Caco-2 (cell line): ENCODE measurements at regions not wholly inside any gene's neighbourhood (a gene's known extent, or its start where the extent isn't known, plus 50 kb on each side); places are given as distances from the start of the nearest gene placed in this dataset.
"Not testable (repeated sequence)": the region's sequence is repeated elsewhere in the genome, so short reads cannot be mapped to it uniquely, and the experiment has no call there.

ENCODE experiments used
- BruUV-seq: library from RNA; stranded (reverse); fragments of 400-500 nt; replicated peaks from 2 replicates; lab custom pipeline; 2021; lab: Mats Ljungman, UMichigan
- CTCF ChIA-PET: fragments of 300-600 bp; sonication (Branson Sonifier 250); formaldehyde crosslinking; loops from one replicate; lab custom pipeline; 2022; ENCODE audit warnings: antibody characterized with exemption; lab: Charles Lee
- POLR2A ChIA-PET: fragments of 300-600 bp; sonication (Branson Sonifier 250); formaldehyde crosslinking; loops from one replicate; lab custom pipeline; 2022; ENCODE audit warnings: antibody characterized with exemption; lab: Charles Lee
- DNase-seq, 2 experiments: peaks; one replicate each; pipeline versions ENCODE4 v3.0.0 to v3.0.0-alpha.2; 2020 to 2022
- H3K27me3 ChIP-seq: replicated peaks from 2 replicates; pipeline ENCODE4 v1.6.0; 2011; ENCODE audit warnings: low read length; ENCODE audit not compliant: control insufficient read depth, insufficient read depth
- H3K36me3 ChIP-seq: 2 replicates; pipeline ENCODE4 v1.5.1; 2011; ENCODE audit warnings: low read length; ENCODE audit not compliant: control insufficient read depth, insufficient read depth
- H3K4me1 ChIP-seq: fragments of 250-450 bp; sonication (Bioruptor Pico); 2 replicates; pipeline ENCODE4 v1.5.1; 2020; ENCODE audit warnings: mild to moderate bottlenecking
- H3K4me3 ChIP-seq: 2 replicates; pipeline ENCODE4 v1.5.1; 2011; ENCODE audit warnings: low read depth, mild to moderate bottlenecking, control low read depth, low read length
- H3K9me3 ChIP-seq: fragments of 250-450 bp; sonication (Bioruptor Pico); 2 replicates; pipeline ENCODE4 v1.5.1; 2020; ENCODE audit warnings: mild to moderate bottlenecking, moderate library complexity
- H3K27ac Mint-ChIP-seq: one replicate; pipeline ENCODE4 v1.8.0; 2022; ENCODE audit warnings: mixed read lengths; ENCODE audit not compliant: unreplicated experiment
- H3K27me3 Mint-ChIP-seq: one replicate; pipeline ENCODE4 v1.8.0; 2022; ENCODE audit warnings: mixed read lengths; ENCODE audit not compliant: insufficient read depth, unreplicated experiment
- H3K36me3 Mint-ChIP-seq: one replicate; pipeline ENCODE4 v1.8.0; 2022; ENCODE audit warnings: mild to moderate bottlenecking, mixed read lengths; ENCODE audit not compliant: insufficient read depth, unreplicated experiment
- H3K4me1 Mint-ChIP-seq: one replicate; pipeline ENCODE4 v1.8.0; 2022; ENCODE audit warnings: low read depth, mixed read lengths; ENCODE audit not compliant: unreplicated experiment
- H3K4me3 Mint-ChIP-seq: one replicate; pipeline ENCODE4 v1.8.0; 2022; ENCODE audit warnings: mild to moderate bottlenecking, moderate library complexity, mixed read lengths; ENCODE audit not compliant: unreplicated experiment
- H3K9me3 Mint-ChIP-seq: one replicate; pipeline ENCODE4 v1.8.0; 2022; ENCODE audit warnings: mixed read lengths; ENCODE audit not compliant: unreplicated experiment
- intact Hi-C: fragments of 100-400 bp; cut with micrococcal nuclease; formaldehyde crosslinking; loops from one replicate; pipeline ENCODE4 v1.10.0; 2022; ENCODE audit not compliant: unreplicated experiment
- TF ChIP-seq, protein P1 (sequence below), 2 experiments: fragments of 200-600 bp in 1 of 2; IDR thresholded peaks; 1 replicate in 1 of 2; 2 replicates in 1 of 2; pipeline versions ENCODE4 v1.5.1 to v1.8.0; 2011 to 2022; ENCODE audit warnings: antibody characterized with exemption in 1 of 2, control low read depth in 1 of 2, inconsistent platforms in 1 of 2, low read depth in 1 of 2, low read length in 1 of 2, mild to moderate bottlenecking in 1 of 2, moderate library complexity in 1 of 2; ENCODE audit not compliant: insufficient read depth in 1 of 2, severe bottlenecking in 1 of 2, unreplicated experiment in 1 of 2

DNA sequence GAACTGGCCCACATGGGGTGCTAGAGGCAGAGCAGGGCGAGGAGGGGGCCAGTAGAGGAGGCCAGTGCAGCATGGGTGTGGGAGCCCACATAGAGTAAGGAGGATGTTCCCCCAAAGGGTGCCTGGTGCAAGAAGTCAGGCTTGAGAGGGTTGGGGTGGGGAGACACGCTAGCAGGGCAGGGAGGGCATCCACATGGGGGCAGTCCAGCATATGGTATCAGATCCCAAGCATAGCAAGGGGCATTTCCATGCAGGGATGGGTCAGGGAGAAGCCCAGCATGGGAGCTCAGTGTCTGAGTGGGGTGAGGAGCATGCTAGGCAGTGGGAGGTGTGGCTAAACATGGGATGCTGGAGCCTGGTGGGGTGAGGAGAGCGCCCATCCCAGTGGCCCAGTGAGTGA lies 213.7 kb downstream of the COPRS start:
- H3K36me3 ChIP-seq: no peaks in the 10 kb centered on the region
- BruUV-seq: no TSS peak
- intact Hi-C loops: no loop called here
- ChIA-PET POLR2A (no interaction called here), CTCF (interaction anchor here (0.6 kb wide), 1 partner anchor 158 kb away, joined by 3 read pairs; no protein-coding TSS in a partner anchor)
- no peak overlapping the region for H3K4me3 ChIP-seq
- H3K27me3 ChIP-seq: no peaks in the 10 kb centered on the region
- Mint-ChIP-seq H3K4me1 (no peaks in the 10 kb centered on the region), H3K4me3 (no peak overlapping the region), H3K27me3 (no peaks in the 10 kb centered on the region), H3K9me3 (peaks cover 64% of the 10 kb centered on the region), H3K36me3 (peaks cover 6% of the 10 kb centered on the region), H3K27ac (peak overlapping the region; percentile 22)
- H3K9me3 ChIP-seq: peaks cover 17% of the 10 kb centered on the region
- DNase-seq: no peak
- no peaks in the 10 kb centered on the region for H3K4me1 ChIP-seq
- TF ChIP-seq, protein P1, sequence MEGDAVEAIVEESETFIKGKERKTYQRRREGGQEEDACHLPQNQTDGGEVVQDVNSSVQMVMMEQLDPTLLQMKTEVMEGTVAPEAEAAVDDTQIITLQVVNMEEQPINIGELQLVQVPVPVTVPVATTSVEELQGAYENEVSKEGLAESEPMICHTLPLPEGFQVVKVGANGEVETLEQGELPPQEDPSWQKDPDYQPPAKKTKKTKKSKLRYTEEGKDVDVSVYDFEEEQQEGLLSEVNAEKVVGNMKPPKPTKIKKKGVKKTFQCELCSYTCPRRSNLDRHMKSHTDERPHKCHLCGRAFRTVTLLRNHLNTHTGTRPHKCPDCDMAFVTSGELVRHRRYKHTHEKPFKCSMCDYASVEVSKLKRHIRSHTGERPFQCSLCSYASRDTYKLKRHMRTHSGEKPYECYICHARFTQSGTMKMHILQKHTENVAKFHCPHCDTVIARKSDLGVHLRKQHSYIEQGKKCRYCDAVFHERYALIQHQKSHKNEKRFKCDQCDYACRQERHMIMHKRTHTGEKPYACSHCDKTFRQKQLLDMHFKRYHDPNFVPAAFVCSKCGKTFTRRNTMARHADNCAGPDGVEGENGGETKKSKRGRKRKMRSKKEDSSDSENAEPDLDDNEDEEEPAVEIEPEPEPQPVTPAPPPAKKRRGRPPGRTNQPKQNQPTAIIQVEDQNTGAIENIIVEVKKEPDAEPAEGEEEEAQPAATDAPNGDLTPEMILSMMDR (IDR thresholded peaks at IDR 0.05; ENCODE audit: insufficient read depth in 1 of 2, low read depth in 1 of 2, low read length in 1 of 2, severe bottlenecking in 1 of 2, unreplicated experiment in 1 of 2): no peak

DNA sequence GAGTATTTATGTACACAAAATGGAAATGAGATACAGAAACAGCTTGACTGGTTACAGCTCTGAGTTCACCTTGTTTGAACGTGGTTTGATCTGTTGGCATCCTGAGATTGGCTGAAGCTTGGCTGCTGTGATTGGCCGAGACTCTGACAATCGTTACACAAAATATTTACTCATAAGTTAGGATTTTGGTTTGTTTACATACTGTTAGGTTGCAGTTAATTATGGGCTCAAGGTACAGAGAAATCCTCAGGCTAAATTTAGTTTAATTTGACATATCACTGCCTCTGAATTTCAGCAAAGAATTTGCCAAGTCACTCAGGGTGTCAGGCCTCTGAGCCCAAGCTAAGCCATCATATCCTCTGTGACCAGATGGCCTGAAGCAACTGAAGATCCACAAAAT lies 227.3 kb downstream of the COPRS start:
- no peaks in the 10 kb centered on the region for H3K36me3 Mint-ChIP-seq
- H3K4me3 ChIP-seq: no peak overlapping the region
- POLR2A ChIA-PET: no interaction called here
- H3K27me3 ChIP-seq: no peaks in the 10 kb centered on the region
- TF ChIP-seq, protein P1 (IDR thresholded peaks at IDR 0.05; ENCODE audit: insufficient read depth in 1 of 2, low read depth in 1 of 2, low read length in 1 of 2, severe bottlenecking in 1 of 2, unreplicated experiment in 1 of 2): no peak
- H3K9me3 ChIP-seq: peaks cover 8% of the 10 kb centered on the region; the same call in 1 of the 2 replicates
- no peak overlapping the region for H3K27ac Mint-ChIP-seq
- H3K9me3 Mint-ChIP-seq: peaks cover 45% of the 10 kb centered on the region
- H3K4me1 ChIP-seq: no peaks in the 10 kb centered on the region
- no peak overlapping the region for H3K4me3 Mint-ChIP-seq
- BruUV-seq: no TSS peak
- H3K36me3 ChIP-seq: no peaks in the 10 kb centered on the region
- intact Hi-C loops: no loop called here
- H3K27me3 Mint-ChIP-seq: peaks cover 4% of the 10 kb centered on the region
- no peaks in the 10 kb centered on the region for H3K4me1 Mint-ChIP-seq
- CTCF ChIA-PET: no interaction called here
- no peak for DNase-seq

DNA sequence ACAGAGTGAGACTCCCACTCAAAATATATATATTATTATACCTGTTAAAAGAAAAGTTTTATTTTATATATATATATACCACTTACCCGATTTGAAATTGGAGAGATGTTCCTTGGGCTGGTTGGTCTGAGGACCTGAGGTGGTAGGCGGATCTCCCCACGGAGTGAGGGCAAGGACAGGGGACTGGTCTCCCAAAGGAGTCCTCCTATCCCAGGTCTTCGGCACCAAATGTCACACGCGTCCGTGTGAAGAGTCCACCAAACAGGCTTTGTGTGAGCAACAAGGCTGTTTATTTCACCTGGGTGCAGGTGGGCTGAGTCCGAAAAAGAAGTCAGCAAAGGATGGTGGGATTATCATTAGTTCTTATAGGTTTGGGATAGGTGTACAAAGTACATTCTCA lies 228.2 kb downstream of the COPRS start:
- BruUV-seq, H3K4me1 ChIP-seq, H3K4me3 ChIP-seq, H3K27me3 ChIP-seq, CTCF ChIA-PET, H3K4me1 Mint-ChIP-seq, H3K4me3 Mint-ChIP-seq, intact Hi-C loops, H3K36me3 ChIP-seq, POLR2A ChIA-PET, H3K27ac Mint-ChIP-seq, H3K27me3 Mint-ChIP-seq, DNase-seq, H3K36me3 Mint-ChIP-seq: not testable (repeated sequence)
- peaks cover 15% of the 10 kb centered on the region; the same call in 1 of the 2 replicates for H3K9me3 ChIP-seq
- peaks cover 51% of the 10 kb centered on the region for H3K9me3 Mint-ChIP-seq
